OCI-LY7 (cell line): ENCODE measurements at regions not wholly inside any gene's neighbourhood (a gene's known extent, or its start where the extent isn't known, plus 50 kb on each side); places are given as distances from the start of the nearest gene placed in this dataset.
"Not testable (repeated sequence)": the region's sequence is repeated elsewhere in the genome, so short reads cannot be mapped to it uniquely, and the experiment has no call there.

ENCODE experiments used
- EZH2phosphoT487 ChIP-seq: fragments of 200-600 bp; sonication (generic); IDR thresholded peaks from 2 replicates; pipeline ENCODE4 v1.6.1; 2018; ENCODE audit warnings: low read depth, borderline replicate concordance, mild to moderate bottlenecking, mixed run types, antibody characterized with exemption, low read length, moderate library complexity, mixed read lengths
- TF ChIP-seq, protein P1 (sequence below): fragments of 200-600 bp; sonication (generic); conservative IDR thresholded peaks from 2 replicates; pipeline ENCODE4 v1.5.1; 2014; ENCODE audit warnings: mild to moderate bottlenecking, antibody characterized with exemption, low read length, moderate library complexity, mixed read lengths

DNA sequence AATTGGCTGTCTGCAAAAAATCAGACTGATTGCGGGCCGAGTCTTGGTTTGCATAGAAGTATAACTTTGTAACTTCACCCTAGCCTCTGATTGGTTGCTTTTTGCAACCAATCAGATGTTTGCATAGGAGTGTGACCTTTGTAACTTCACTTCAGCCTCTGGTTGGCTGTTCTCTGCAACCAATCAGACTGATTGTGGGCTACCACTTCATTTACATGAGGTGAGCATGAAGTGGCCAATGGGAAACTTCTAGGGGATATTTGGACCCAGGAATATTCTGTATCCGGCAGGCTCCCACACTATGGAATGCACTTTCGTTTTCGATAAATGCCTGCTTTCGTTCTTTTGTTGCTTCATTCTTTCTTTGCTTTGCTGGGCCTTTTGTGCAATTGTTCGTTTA, 667.7 kb downstream of the FAM133A start:
- TF ChIP-seq, protein P1, sequence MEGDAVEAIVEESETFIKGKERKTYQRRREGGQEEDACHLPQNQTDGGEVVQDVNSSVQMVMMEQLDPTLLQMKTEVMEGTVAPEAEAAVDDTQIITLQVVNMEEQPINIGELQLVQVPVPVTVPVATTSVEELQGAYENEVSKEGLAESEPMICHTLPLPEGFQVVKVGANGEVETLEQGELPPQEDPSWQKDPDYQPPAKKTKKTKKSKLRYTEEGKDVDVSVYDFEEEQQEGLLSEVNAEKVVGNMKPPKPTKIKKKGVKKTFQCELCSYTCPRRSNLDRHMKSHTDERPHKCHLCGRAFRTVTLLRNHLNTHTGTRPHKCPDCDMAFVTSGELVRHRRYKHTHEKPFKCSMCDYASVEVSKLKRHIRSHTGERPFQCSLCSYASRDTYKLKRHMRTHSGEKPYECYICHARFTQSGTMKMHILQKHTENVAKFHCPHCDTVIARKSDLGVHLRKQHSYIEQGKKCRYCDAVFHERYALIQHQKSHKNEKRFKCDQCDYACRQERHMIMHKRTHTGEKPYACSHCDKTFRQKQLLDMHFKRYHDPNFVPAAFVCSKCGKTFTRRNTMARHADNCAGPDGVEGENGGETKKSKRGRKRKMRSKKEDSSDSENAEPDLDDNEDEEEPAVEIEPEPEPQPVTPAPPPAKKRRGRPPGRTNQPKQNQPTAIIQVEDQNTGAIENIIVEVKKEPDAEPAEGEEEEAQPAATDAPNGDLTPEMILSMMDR, result not testable (repeated sequence)
- TF ChIP-seq EZH2phosphoT487, result not testable (repeated sequence)
